Posterior vena cava (tissue), 2 donors: ENCODE measurements at regions not wholly inside any gene's neighbourhood (a gene's known extent, or its start where the extent isn't known, plus 50 kb on each side); places are given as distances from the start of the nearest gene placed in this dataset.

ENCODE experiments used
- DNase-seq: peaks from one replicate; pipeline ENCODE4 v3.0.0-alpha.2; 2020; ENCODE audit warnings: low spot score
- intact Hi-C, 2 donors: fragments of 100-400 bp; cut with DNase I; formaldehyde crosslinking; loops; one replicate each; pipeline versions ENCODE4 v1.14.1 to v1.14.2; 2022 to 2023
- donor health status: DM: yes; HTN: yes; CAD: no.
- donor health status: DM: yes; HTN: yes; CAD: no.

DNA sequence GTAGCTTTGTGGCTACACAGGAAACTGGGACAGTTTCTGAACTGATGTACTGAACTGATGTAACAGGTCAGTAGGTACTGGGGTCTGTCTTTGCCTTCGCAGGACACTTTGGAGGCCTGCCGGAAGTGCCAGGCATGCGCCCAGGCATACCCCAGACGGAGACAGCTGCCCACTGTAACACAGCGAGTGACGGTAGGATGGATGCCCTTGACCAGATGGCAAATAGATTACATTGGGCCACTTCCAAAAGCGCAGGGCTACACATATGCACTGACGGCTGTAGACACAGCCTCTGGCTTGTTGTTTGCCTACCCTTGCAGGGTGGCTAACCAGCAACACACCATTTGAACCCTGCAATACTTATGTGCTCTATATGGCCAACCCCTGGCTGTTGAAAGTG lies 94.1 kb upstream of the TMPO start:
- intact Hi-C loops = loop anchor here in 1 of 2 donors (10.0 kb wide), 1 partner anchor 93 kb away; the partner anchor contains the start of gene TMPO
- no peak for DNase-seq

DNA sequence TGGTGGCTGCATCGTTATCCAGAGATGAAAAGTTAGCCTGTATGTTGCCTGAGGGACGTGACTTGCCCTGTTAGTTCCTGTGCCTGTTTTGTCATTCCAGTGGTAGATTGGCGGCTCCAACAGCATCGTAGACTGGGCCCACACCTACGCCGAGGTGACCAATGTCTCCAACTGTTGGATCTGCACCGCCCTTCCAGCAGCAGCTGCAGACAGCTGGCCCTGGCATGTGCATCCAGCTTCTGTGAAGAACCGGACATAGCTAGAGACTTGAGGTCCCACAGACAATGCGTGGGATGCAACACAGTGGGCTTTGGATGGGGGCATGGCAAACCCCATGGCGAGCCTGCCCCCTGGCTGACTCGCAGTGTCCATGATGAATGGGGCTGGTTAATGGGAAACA lies 93.0 kb upstream of the TMPO start:
- DNase-seq = no peak
- intact Hi-C loops = loop anchor here in 1 of 2 donors (10.0 kb wide), 1 partner anchor 92 kb away; the partner anchor contains the start of gene TMPO

DNA sequence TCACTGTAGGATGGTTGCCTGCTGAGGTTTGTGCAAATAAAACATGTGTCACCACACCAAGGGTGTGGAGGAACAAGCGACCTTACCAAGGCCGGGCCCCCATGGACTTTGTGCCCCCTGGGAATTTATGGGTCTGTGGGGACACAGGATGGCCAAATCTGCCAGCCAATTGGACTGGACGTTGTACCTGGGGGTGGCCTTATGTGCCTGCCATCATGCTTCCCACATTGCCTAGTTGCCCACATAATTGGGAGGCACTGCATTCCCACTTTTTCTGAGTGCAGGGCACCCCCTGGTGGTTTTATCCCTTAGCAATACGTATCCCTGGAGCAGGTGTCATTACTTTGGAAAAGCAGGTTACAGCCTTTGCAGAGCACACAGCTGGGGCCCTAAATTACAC lies 92.6 kb upstream of the TMPO start:
- no peak for DNase-seq
- intact Hi-C loops = loop anchor here in 1 of 2 donors (10.0 kb wide), 1 partner anchor 92 kb away; the partner anchor contains the start of gene TMPO

DNA sequence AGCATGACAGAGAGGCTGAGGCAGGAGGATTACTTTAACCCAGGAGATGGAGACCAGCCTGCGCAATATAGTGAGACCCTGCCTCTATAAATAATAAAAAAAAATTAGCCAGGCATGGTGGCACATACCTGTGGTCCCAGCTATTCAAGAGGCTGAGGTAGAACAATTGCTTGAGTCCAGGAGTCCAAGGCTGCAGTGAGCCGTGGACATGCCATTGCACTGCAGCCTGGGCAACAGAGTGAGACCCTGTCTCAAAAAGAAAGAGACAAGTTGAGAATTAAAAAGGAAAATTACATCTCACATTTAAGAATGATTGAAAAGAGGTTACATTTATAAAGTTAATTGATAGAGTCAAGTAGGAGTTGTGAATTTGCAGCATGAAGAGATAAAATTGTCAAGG lies 91.4 kb upstream of the TMPO start:
- DNase-seq = no peak

DNA sequence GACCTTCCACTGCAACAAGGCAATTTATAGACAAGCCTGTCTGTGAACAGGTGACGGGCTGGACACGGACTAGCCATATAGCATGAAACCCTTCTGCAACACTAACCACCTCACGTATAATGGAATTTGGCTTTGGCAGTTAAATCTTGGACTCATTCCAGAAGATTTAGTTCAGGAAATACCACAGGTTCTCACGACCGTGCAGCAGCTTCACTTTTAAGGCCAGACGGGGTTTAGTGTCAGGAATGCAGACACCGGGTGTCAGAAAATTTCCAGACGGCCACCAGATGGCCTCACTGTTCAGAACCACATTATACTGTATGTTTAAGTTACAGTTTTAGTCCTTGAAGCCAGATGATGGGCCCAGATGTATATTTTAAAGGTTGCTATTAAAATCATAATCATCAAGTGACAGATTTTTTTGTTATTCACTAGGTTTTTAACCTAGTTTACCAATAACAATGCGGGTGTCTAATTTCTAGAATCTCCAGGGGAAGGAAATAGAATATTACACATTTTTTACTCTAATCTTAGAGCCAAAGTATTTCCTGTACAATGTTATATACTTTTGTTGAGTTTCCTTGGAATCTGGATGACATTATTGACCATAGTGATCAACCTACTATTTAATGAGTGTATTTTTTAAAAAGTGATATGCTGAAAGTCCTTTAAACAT lies 90.5 kb upstream of the TMPO start:
- intact Hi-C loops = loop anchor here (1.0 to 10.0 kb wide), 2 partner anchors 90 kb away; partner anchors contain the start of gene TMPO (in 2 of the 2)
- DNase-seq = no peak

More for the DNA sequence above, 91.4 kb upstream of the TMPO start:
- intact Hi-C loops = loop anchor here (1.0 to 10.0 kb wide), 2 partner anchors 91 kb away; partner anchors contain the start of gene TMPO (in 2 of the 2)

DNA sequence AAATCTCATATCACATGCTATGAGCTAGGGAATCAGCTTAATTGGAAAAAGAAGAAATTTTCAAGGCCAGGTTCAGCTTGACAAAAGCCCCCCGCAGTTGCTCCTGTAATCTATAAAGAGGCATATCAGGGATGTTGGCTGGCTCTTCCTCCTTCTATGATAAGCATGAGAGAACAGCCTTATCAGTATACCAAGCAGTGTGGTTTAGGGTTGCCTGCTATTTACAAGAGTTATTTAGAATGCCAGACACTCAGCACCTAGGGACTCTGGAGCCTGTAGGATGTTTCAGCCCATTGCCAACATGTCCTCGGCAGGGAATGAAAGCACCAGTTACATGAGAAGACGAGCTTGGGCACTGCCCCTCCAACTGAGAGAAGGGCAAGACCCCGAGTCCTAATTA lies 89.5 kb upstream of the TMPO start:
- DNase-seq = no peak
- intact Hi-C loops = loop anchor here in 1 of 2 donors (10.0 kb wide), 1 partner anchor 89 kb away; the partner anchor contains the start of gene TMPO

DNA sequence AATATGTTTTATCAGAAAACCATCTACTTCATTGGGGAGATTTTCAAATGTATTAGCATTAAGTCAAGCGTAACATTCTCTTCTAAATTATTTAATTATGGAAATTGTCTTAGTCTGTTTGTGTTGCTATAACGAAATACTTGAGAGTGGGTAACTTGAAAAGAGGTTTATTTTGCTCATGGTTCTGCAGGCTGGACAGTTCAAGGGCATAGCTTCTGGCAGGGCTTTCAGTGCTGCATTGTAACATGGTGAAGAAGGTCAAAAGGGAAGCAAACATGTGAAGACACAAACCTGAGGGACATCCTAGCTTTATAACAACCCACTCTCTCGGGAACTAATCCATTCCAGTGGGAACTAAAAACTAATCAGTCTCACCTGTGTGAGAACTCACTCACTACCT lies 84.3 kb upstream of the TMPO start:
- no peak for DNase-seq
- intact Hi-C loops = no loop called here

DNA sequence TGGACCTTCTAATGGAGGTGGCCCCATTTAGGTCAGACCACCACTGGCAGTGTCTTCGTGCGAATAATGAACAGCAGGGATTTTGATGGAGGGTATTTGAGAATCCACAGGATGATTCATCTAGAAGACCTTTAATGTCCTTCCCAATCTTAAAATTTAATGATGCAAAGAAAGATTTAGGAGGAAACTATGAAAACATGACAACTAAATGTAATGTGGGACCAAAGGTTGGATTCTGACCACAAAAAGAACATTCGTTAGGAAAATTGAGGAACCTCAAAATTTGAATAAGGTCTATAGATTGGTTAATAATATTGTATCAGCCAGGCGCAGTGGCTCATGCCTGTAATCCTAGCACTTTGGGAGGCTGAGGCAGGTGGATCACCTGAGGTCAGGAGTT lies 78.2 kb upstream of the TMPO start:
- intact Hi-C loops = no loop called here
- no peak for DNase-seq

DNA sequence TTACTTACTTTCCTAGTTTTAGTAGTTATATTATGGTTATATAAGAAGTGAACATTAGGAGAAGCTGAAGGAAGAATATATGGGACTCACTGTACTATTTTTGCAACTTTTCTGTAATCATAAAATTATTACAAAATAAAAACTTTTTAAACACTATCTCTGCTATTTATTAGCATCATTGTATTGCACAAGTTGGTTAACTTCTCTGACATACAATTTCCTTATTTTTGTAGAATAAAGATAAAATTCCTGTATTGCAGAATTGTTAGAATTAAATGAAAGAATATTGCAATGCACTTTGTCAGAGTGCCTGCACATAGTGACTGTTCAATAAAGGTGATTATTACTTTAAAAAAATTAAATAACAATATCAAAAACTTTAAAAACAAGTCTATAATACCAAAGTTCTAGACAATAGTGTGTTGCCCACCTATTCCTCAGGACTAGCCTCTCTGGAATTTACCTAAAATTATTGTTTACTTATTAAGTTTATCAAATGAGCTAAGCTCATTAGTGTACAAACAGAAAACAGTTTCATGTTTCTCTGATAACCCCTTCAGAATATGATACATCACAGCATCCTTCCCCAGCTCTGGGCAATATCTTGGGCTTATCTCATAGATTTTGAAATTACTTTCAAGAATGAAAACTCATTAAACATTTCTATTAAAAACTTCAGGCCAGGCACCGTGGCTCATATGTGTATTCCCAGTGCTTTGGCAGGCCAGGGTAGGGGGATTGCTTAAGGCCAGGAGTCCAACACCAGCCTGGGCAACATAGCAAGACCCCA lies 77.4 kb upstream of the TMPO start:
- DNase-seq = no peak
- intact Hi-C loops = no loop called here

DNA sequence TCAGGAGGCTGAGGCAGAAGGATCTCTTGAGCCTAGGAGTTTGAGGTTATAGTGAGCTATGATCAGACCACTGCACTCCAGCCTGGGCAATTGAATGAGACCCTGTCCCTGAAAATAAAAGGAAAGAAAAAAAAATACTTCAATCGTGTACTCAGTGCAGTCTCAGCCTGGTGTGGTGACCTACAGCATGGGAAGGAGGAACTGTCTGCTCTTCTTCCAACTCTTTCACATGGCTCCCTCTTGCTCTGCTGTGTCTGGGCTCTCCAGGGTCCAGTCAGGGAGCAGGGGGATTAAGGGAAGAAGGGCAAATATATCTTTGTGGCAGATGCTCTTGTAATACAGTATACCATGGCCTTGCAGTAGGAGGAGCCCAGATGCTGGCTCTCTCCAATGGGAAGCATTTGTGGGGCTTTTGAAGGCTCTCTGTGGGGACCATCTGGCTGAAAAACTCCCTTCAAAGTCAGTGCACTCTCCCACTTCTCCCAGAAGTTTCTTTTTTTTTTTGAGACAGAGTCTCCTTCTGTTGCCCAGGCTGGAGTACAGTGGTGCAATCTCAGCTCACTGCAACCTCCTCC lies 76.6 kb upstream of the TMPO start:
- intact Hi-C loops = no loop called here
- no peak for DNase-seq

DNA sequence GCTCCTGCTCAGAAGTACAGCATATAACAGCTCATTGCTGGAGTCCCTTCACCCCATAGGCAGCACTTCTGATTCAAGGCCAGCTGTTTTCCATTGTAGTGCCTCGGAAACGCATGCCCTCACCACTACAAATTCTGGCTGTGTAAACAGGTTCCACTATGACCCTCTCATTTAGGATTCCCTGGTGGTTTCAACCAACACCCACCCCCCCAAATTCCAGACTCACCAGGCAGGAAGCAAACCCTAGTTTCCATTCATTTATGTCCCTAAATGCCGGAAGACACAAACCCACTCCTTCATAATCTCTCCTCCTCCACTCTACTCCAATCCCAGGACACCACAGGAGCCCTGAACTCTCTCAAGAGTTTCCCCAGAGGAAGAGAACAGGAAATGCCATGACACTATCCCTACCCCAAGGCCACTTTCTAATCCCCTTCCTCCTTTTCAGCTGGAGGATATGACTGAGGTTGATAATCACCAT lies 75.9 kb upstream of the TMPO start:
- intact Hi-C loops = no loop called here
- DNase-seq = no peak

DNA sequence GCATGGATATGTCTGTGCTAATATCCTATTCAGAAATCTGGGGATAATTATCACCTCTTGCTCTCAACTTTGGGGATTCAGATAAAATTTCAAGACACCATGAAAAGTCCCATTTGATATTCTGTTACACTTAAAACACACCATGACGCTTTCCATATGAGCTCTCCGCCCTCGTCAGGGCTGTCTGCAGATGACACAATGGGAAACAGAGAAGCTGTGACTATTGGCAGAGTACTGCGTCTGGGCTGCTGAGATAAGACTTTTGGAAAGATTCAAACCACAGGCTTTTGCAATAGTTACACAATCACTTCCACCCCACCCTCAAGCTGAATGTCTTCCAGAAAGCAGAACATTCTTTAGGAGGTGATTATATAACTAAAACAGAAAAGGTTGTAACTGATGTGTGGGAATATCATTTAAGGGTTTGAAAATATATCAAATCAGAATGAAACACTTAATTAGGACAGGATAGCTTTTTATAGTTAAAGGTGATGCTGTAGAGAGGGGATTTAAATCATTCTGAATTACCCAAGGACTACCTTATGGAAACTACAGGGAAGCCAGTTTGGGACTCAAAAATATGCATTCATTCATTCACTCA lies 75.3 kb upstream of the TMPO start:
- peak; percentile 87 for DNase-seq
- intact Hi-C loops = loop anchor here in 1 of 2 donors (5.0 kb wide), 1 partner anchor 1357 kb away; no protein-coding TSS in a partner anchor

DNA sequence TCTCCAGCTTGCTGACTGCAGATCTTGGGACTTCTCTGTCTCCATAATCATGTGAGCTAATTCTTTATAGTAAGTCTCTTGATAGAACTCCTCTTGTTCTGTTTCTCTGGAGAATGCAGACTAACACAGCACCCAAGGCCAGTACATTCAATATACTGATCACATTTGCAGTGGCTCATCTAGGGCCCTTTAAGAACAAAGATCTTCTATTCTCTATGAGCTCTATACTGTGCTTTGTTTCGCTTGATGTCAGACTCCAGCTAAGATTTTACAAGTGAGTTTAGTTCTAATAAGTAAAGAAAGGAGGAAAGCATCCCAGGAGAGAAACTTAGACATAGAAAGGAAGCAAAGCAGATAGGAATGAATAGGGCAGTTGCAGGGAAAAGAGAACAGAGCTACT lies 69.3 kb upstream of the TMPO start:
- intact Hi-C loops = no loop called here
- no peak for DNase-seq

DNA sequence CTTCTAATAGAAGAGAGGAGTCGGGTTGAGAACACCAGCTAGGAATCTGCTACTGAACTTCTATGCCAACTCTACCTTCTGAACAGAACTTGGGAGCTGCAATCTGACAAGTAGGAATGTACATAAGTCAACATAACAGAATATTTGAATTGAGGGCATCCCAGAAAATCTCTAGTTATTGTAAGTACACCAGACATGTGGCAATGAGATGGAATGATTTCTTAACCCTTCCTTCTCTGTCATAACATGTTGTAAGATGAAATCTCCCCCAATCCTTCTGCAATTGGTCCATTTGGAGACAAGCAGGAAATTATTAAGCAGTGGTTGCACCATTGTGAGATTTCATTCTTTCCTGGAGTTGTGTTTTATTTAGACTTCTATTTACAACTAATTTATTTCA lies 68.7 kb upstream of the TMPO start:
- intact Hi-C loops = no loop called here
- DNase-seq = no peak

DNA sequence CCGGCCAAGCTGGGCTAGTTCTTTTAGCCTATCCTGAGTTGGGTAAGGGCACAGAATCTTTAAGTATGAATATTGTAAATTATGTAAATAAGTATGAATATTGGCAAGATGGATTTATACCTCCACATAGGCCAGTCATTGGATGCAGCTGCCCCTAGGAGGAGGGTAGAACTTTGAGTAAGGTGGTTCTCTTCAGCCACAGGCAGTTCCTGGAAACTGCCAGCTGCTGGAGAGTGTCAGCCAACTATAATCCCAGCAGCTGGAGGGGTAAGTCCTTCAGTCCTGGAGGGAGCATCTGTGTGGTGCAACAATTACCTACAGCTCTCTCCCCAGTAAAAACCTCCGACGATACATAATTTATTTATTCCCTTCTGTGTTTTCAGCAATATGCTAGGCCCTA lies 65.8 kb upstream of the TMPO start:
- no peak for DNase-seq
- intact Hi-C loops = no loop called here

DNA sequence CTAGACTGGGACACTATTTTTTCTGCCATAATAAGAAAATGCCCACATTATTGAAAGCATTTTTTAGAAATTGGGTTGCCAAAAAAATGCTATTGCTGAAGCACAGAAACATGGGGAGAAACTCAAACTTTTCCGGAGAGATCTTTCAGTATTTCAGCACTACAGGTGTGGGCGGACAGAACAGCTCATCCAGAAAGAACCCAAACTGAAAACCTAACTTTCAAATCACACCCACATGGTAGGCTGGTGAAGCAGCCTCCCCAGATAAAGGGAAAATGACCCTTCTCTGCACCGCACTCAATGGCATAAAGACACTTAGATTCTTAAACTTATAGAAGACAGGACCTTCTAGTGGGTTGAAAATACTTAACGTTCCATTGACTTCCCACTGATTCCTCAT lies 62.3 kb upstream of the TMPO start:
- DNase-seq = no peak
- intact Hi-C loops = no loop called here

DNA sequence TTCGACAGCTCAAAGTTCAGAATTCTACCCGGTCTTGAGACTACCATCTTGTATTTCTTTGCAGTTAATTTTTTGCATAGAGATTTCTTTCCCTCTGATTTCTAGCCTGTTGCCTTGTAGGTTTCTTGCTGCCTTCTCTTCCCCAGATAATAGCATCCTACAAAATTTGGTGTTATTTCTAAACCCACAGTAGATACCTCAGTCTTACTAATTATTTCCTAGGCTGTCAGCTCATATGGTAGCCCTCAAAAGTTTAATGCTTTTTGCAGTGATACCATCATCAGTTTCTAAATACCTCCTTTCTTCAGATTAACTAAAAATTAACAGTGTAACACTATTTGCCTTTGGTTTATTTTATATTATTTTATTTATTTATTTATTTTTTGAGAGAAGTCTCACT lies 61.9 kb upstream of the TMPO start:
- intact Hi-C loops = no loop called here
- no peak for DNase-seq

DNA sequence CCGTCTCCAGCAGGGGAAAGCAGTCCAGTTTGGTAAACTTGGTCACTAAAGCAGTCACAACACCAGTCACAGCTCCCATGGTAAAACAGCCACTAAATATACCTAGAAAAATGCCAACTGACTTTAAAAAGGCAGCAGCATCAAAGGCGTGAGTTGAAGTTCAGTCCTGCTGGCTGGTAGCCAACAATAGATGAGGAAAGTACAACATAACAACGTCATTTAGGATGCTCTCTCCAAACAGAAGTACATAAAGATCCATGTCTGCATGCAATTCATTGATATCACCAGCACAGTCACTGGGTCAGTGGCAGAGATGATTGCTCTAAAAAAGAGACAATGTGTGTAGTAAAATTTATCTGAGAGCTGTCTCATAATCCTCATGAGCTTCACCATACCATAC lies 59.3 kb upstream of the TMPO start:
- intact Hi-C loops = no loop called here

More for the DNA sequence above, 59.3 kb upstream of the TMPO start:
- DNase-seq = no peak
